ENCODE measurements at regions not wholly inside any gene's neighbourhood (a gene's known extent, or its start where the extent isn't known, plus 50 kb on each side); places are given as distances from the start of the nearest gene placed in this dataset.
"Not testable (repeated sequence)": the region's sequence is repeated elsewhere in the genome, so short reads cannot be mapped to it uniquely, and the experiment has no call there.

GRCh38 chr14:38004610-38004879, 203.2 kb upstream of the SSTR1 start:
- Mint-ChIP-seq H3K27me3 (ENCODE audit: low read depth) (no peaks in the 10 kb centered on the region), H3K9me3 (no peaks in the 10 kb centered on the region), H3K36me3 (ENCODE audit: low read depth) (no peaks in the 10 kb centered on the region), H3K27ac (no peak overlapping the region), H3K4me1 (ENCODE audit: low read depth) (no peaks in the 10 kb centered on the region), H3K4me3 (ENCODE audit: low read depth) (no peak overlapping the region)
- no peak for DNase-seq (ENCODE audit: low spot score)
- intact Hi-C loops (cut with micrococcal nuclease), result no loop called here

DNA sequence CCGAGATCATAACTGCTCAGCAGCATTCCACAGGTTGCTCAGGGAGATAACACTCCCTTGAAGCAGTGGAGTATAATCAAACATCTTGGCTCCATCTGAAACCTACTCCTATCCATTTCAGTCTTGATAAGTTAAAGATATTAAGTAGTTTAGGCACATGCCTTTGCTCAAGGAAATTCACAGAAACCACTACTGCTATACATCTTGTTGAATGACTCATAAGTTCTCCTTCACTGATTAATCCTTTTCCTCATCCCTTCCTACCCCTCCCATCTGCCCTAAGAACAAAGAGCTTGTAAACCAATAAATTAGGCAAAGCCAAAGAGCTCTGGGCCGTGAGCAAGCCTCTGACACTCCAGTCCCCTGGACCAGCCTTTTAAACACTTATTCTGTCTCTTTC, 196.5 kb upstream of the SSTR1 start:
- intact Hi-C loops (cut with micrococcal nuclease); DNase-seq (ENCODE audit: low spot score); H3K4me1 Mint-ChIP-seq (ENCODE audit: low read depth); H3K27me3 Mint-ChIP-seq (ENCODE audit: low read depth); H3K36me3 Mint-ChIP-seq (ENCODE audit: low read depth); H3K27ac Mint-ChIP-seq; H3K4me3 Mint-ChIP-seq (ENCODE audit: low read depth): not testable (repeated sequence)
- peaks cover 16% of the 10 kb centered on the region for H3K9me3 Mint-ChIP-seq

- H3K4me1 Mint-ChIP-seq (ENCODE audit: low read depth), result no peaks in the 10 kb centered on the region
- intact Hi-C loops (cut with micrococcal nuclease), result no loop called here
- no peaks in the 10 kb centered on the region for H3K36me3 Mint-ChIP-seq (ENCODE audit: low read depth)
- H3K9me3 Mint-ChIP-seq, result peaks cover 16% of the 10 kb centered on the region
- no peak overlapping the region for H3K27ac Mint-ChIP-seq
- no peak for DNase-seq (ENCODE audit: low spot score)
- no peak overlapping the region for H3K4me3 Mint-ChIP-seq (ENCODE audit: low read depth)
- H3K27me3 Mint-ChIP-seq (ENCODE audit: low read depth), result no peaks in the 10 kb centered on the region
Measured at GRCh38 chr14:38012056-38012455, 195.6 kb upstream of the SSTR1 start.

GRCh38 chr14:38016497-38016896, 191.2 kb upstream of the SSTR1 start:
- intact Hi-C loops (cut with micrococcal nuclease), result no loop called here
- H3K27ac Mint-ChIP-seq, result no peak overlapping the region
- DNase-seq (ENCODE audit: low spot score), result no peak
- H3K27me3 Mint-ChIP-seq (ENCODE audit: low read depth), result no peaks in the 10 kb centered on the region
- peaks cover 7% of the 10 kb centered on the region for H3K9me3 Mint-ChIP-seq
- H3K4me1 Mint-ChIP-seq (ENCODE audit: low read depth), result no peaks in the 10 kb centered on the region
- H3K36me3 Mint-ChIP-seq (ENCODE audit: low read depth), result no peaks in the 10 kb centered on the region
- no peak overlapping the region for H3K4me3 Mint-ChIP-seq (ENCODE audit: low read depth)

GRCh38 chr14:38021861-38022260, 185.8 kb upstream of the SSTR1 start:
- no peaks in the 10 kb centered on the region for H3K4me1 Mint-ChIP-seq (ENCODE audit: low read depth)
- H3K4me3 Mint-ChIP-seq (ENCODE audit: low read depth), result no peak overlapping the region
- no peaks in the 10 kb centered on the region for H3K36me3 Mint-ChIP-seq (ENCODE audit: low read depth)
- H3K27me3 Mint-ChIP-seq (ENCODE audit: low read depth), result no peaks in the 10 kb centered on the region
- intact Hi-C loops (cut with micrococcal nuclease), result no loop called here
- no peak for DNase-seq (ENCODE audit: low spot score)
- no peak overlapping the region for H3K27ac Mint-ChIP-seq
- no peaks in the 10 kb centered on the region for H3K9me3 Mint-ChIP-seq

GRCh38 chr14:38022775-38023174, 184.9 kb upstream of the SSTR1 start:
- Mint-ChIP-seq H3K36me3 (ENCODE audit: low read depth) (no peaks in the 10 kb centered on the region), H3K9me3 (no peaks in the 10 kb centered on the region), H3K4me3 (ENCODE audit: low read depth) (no peak overlapping the region), H3K27me3 (ENCODE audit: low read depth) (no peaks in the 10 kb centered on the region), H3K4me1 (ENCODE audit: low read depth) (no peaks in the 10 kb centered on the region), H3K27ac (no peak overlapping the region)
- DNase-seq (ENCODE audit: low spot score), result no peak
- intact Hi-C loops (cut with micrococcal nuclease), result no loop called here

DNA sequence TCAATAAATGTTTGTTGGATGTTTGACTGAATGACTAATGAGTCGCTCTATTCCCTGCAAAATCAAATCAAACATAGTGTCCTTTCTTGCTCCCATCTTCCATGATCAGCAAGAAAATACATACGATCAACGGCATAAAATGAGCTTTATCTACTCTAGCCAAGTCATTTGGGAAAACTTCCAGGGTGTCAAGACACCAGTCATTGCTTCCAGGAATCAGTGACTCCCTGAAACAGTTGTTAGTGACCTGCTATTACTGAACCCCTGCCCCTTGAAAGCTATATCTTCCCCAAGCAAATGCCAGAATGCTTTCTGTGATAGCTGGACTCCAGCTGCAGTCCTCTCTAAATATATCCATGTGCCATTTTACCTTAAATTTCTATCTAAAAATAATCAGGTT, 169.5 kb upstream of the SSTR1 start:
- Mint-ChIP-seq H3K27me3 (ENCODE audit: low read depth) (no peaks in the 10 kb centered on the region), H3K9me3 (no peaks in the 10 kb centered on the region), H3K4me3 (ENCODE audit: low read depth) (no peak overlapping the region), H3K27ac (no peak overlapping the region), H3K4me1 (ENCODE audit: low read depth) (peaks cover 1% of the 10 kb centered on the region), H3K36me3 (ENCODE audit: low read depth) (no peaks in the 10 kb centered on the region)
- no peak for DNase-seq (ENCODE audit: low spot score)
- intact Hi-C loops (cut with micrococcal nuclease), result no loop called here

- no peak for DNase-seq (ENCODE audit: low spot score)
Measured at GRCh38 chr14:38038986-38039385, 168.7 kb upstream of the SSTR1 start.

GRCh38 chr14:38039496-38039895, 168.2 kb upstream of the SSTR1 start:
- Mint-ChIP-seq H3K27me3 (ENCODE audit: low read depth) (no peaks in the 10 kb centered on the region), H3K9me3 (no peaks in the 10 kb centered on the region), H3K4me3 (ENCODE audit: low read depth) (no peak overlapping the region), H3K36me3 (ENCODE audit: low read depth) (no peaks in the 10 kb centered on the region), H3K27ac (no peak overlapping the region), H3K4me1 (ENCODE audit: low read depth) (peaks cover 1% of the 10 kb centered on the region)
- no peak for DNase-seq (ENCODE audit: low spot score)
- intact Hi-C loops (cut with micrococcal nuclease), result no loop called here

More at GRCh38 chr14:38038986-38039385, 168.7 kb upstream of the SSTR1 start:
- Mint-ChIP-seq H3K36me3 (ENCODE audit: low read depth) (no peaks in the 10 kb centered on the region), H3K27me3 (ENCODE audit: low read depth) (no peaks in the 10 kb centered on the region), H3K9me3 (no peaks in the 10 kb centered on the region), H3K27ac (no peak overlapping the region), H3K4me1 (ENCODE audit: low read depth) (peaks cover 1% of the 10 kb centered on the region), H3K4me3 (ENCODE audit: low read depth) (no peak overlapping the region)
- intact Hi-C loops (cut with micrococcal nuclease), result no loop called here

DNA sequence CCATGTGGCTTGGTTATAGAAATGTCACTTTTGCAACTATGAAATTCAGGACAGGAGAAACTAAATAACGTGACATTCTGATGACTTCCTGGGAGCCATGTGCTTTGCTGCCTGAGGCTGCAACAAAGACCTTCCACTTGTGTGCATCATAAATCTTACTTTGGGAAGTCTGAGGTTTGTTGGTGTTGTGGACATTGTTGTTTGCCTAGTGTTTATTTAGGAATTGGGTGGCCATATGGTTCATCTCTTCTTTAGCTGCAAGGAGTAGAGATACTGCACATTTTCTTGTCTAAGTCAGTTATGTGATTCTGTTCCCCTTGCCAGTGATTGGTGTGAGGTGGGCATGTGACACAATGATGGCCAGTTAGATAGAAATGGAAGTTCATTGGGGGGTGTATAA, 167.3 kb upstream of the SSTR1 start:
- Mint-ChIP-seq H3K27me3 (ENCODE audit: low read depth) (no peaks in the 10 kb centered on the region), H3K36me3 (ENCODE audit: low read depth) (no peaks in the 10 kb centered on the region), H3K4me3 (ENCODE audit: low read depth) (no peak overlapping the region), H3K27ac (no peak overlapping the region), H3K9me3 (no peaks in the 10 kb centered on the region), H3K4me1 (ENCODE audit: low read depth) (no peaks in the 10 kb centered on the region)
- intact Hi-C loops (cut with micrococcal nuclease), result no loop called here
- no peak for DNase-seq (ENCODE audit: low spot score)

- DNase-seq (ENCODE audit: low spot score), result no peak
- Mint-ChIP-seq H3K9me3 (no peaks in the 10 kb centered on the region), H3K27me3 (ENCODE audit: low read depth) (no peaks in the 10 kb centered on the region), H3K4me3 (ENCODE audit: low read depth) (no peak overlapping the region), H3K36me3 (ENCODE audit: low read depth) (no peaks in the 10 kb centered on the region), H3K4me1 (ENCODE audit: low read depth) (no peaks in the 10 kb centered on the region), H3K27ac (no peak overlapping the region)
- intact Hi-C loops (cut with micrococcal nuclease), result no loop called here
Measured at GRCh38 chr14:38042322-38042721, 165.4 kb upstream of the SSTR1 start.

DNA sequence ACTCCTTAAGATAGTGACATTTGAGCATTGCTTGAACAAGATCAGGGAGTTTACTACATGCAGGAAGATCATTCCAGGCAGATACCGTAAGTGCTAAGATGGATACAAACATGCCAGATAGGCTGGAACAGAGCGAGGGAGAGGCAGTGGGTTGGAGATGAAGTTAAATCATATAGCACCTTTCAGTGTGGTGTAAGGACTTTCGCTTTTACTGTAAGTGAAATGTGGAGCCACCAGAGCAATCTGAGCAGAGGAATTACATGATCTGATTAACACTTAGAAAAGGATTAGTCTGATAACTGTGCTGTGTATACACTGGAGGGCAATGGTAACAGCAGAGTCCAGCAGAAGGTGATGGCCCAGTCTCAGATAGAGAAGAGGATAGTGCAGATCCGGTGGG, 163.0 kb upstream of the SSTR1 start:
- Mint-ChIP-seq H3K27ac (no peak overlapping the region), H3K4me3 (ENCODE audit: low read depth) (no peak overlapping the region), H3K27me3 (ENCODE audit: low read depth) (no peaks in the 10 kb centered on the region), H3K4me1 (ENCODE audit: low read depth) (no peaks in the 10 kb centered on the region), H3K36me3 (ENCODE audit: low read depth) (no peaks in the 10 kb centered on the region), H3K9me3 (no peaks in the 10 kb centered on the region)
- intact Hi-C loops (cut with micrococcal nuclease), result no loop called here
- DNase-seq (ENCODE audit: low spot score), result no peak

DNA sequence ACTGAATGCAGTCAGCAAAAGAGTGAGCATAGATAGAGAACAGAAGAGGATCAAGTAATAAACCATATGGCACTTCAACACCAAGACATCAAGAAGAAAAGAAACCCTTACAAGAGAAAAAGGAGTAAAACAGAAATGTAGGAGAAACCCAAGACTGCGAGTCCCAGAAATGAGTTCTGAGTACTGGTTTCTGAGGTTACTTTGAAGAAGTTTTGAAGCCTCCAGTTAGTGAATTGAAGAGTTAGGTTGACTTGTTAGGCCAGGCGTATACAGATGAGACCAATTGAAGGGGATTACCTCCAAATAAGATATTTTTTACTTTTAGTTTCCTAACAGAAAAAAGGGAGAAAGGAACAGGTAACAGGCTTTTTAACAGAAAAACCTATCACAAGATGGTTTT, 162.2 kb upstream of the SSTR1 start:
- H3K4me3 Mint-ChIP-seq (ENCODE audit: low read depth), result no peak overlapping the region
- H3K36me3 Mint-ChIP-seq (ENCODE audit: low read depth), result no peaks in the 10 kb centered on the region
- no peak overlapping the region for H3K27ac Mint-ChIP-seq
- H3K4me1 Mint-ChIP-seq (ENCODE audit: low read depth), result no peaks in the 10 kb centered on the region
- no peak for DNase-seq (ENCODE audit: low spot score)
- H3K27me3 Mint-ChIP-seq (ENCODE audit: low read depth), result peaks cover 1% of the 10 kb centered on the region
- intact Hi-C loops (cut with micrococcal nuclease), result no loop called here
- no peaks in the 10 kb centered on the region for H3K9me3 Mint-ChIP-seq

DNA sequence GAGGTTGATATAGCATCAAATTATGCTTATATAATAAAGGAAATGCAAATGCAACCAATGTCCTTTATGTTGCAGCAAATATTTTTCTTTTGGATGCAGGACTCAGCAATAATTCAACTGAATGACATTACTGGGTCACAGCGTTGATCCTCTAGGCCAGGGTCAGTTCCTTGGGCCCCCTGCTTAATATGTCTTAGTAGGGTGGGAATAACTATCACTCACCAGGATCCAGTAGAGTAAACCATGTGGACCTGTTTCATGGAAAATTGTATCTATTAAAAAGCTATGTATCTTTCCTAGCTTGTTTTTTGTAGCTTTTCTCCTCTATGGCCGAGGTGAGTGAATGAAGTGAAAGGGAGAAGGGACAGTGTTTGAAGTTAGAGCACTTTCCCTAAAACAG, 161.5 kb upstream of the SSTR1 start:
- intact Hi-C loops (cut with micrococcal nuclease), result no loop called here
- no peak overlapping the region for H3K4me3 Mint-ChIP-seq (ENCODE audit: low read depth)
- peaks cover 5% of the 10 kb centered on the region for H3K27me3 Mint-ChIP-seq (ENCODE audit: low read depth)
- no peaks in the 10 kb centered on the region for H3K4me1 Mint-ChIP-seq (ENCODE audit: low read depth)
- no peaks in the 10 kb centered on the region for H3K36me3 Mint-ChIP-seq (ENCODE audit: low read depth)
- DNase-seq (ENCODE audit: low spot score), result no peak
- H3K27ac Mint-ChIP-seq, result no peak overlapping the region
- H3K9me3 Mint-ChIP-seq, result no peaks in the 10 kb centered on the region
